Prostate gland (tissue), 2 donors: ENCODE measurements at regions not wholly inside any gene's neighbourhood (a gene's known extent, or its start where the extent isn't known, plus 50 kb on each side); places are given as distances from the start of the nearest gene placed in this dataset.

Source experiments
- CTCF ChIP-seq, 4 experiments: fragments of 200-600 bp in 2 of 4; fragments of 450-650 bp in 2 of 4; sonication (generic) in 2 of 4; IDR thresholded peaks; 1 replicate in 3 of 4; 2 replicates in 1 of 4; pipeline ENCODE4 v1.5.1; 2016 to 2019; ENCODE audit warnings: antibody characterized with exemption in 4 of 4, mild to moderate bottlenecking in 2 of 4, moderate library complexity in 2 of 4
- POLR2A ChIP-seq: fragments of 450-650 bp; IDR thresholded peaks from one replicate; pipeline ENCODE4 v1.6.1; 2016; ENCODE audit warnings: antibody characterized with exemption, mild to moderate bottlenecking
- POLR2AphosphoS5 ChIP-seq: sonication (generic); formaldehyde crosslinking; IDR thresholded peaks from one replicate; pipeline ENCODE4 v1.6.1; 2017; ENCODE audit warnings: antibody characterized with exemption

GRCh38 chr14:106347890-106348755 is 821.7 kb downstream of the TMEM121 start:
- TF ChIP-seq POLR2A (no peak), CTCF (IDR thresholded peaks at IDR 0.05) (no peak), POLR2AphosphoS5 (no peak)
